CD4-positive, alpha-beta memory T cell (primary cell): ENCODE measurements at regions not wholly inside any gene's neighbourhood (a gene's known extent, or its start where the extent isn't known, plus 50 kb on each side); places are given as distances from the start of the nearest gene placed in this dataset.
A peak's percentile ranks its signal among the peaks of the same experiment; 100 is the strongest.

ENCODE experiments used
- CTCF ChIA-PET: fragments of 350-600 bp; sonication (Branson Sonifier 250); formaldehyde crosslinking; loops from one replicate; lab custom pipeline; 2021; ENCODE audit warnings: inconsistent platforms; ENCODE audit not compliant: partially characterized antibody; lab: Charles Lee
- POLR2A ChIA-PET: fragments of 350-600 bp; sonication (Branson Sonifier 250); formaldehyde crosslinking; loops from one replicate; lab custom pipeline; 2021; ENCODE audit not compliant: partially characterized antibody; lab: Charles Lee
- DNase-seq, 5 donors: peaks; one replicate each; pipeline versions ENCODE4 v3.0.0 to v3.0.0-alpha.2; 2020 to 2022; ENCODE audit warnings: mixed read lengths in 1 of 5
- H3K27ac ChIP-seq: one replicate; pipeline ENCODE4 v1.7.0; 2013; ENCODE audit warnings: low read depth, low read length
- H3K27me3 ChIP-seq: 2 replicates; pipeline ENCODE4 v1.7.0; 2013; ENCODE audit warnings: mild to moderate bottlenecking, low read length, moderate library complexity; ENCODE audit not compliant: insufficient read depth
- H3K36me3 ChIP-seq: 2 replicates; pipeline ENCODE4 v1.7.0; 2013; ENCODE audit warnings: mild to moderate bottlenecking, low read length, moderate library complexity; ENCODE audit not compliant: insufficient read depth
- H3K4me1 ChIP-seq: 2 replicates; pipeline ENCODE4 v1.7.0; 2013; ENCODE audit warnings: mild to moderate bottlenecking, low read length, moderate library complexity; ENCODE audit not compliant: insufficient read depth
- H3K4me3 ChIP-seq, 2 donors: one replicate each; pipeline ENCODE4 v1.7.0; 2013; ENCODE audit warnings: low read length in 2 of 2, mild to moderate bottlenecking in 1 of 2
- H3K9me3 ChIP-seq, 2 donors: one replicate each; pipeline ENCODE4 v1.7.0; 2013; ENCODE audit warnings: low read length in 2 of 2, control low read depth in 1 of 2; ENCODE audit not compliant: control insufficient read depth in 1 of 2
- H3K27ac Mint-ChIP-seq, 7 donors: one replicate each; pipeline ENCODE4 v1.8.0; 2020 to 2021; ENCODE audit warnings: mixed read lengths in 7 of 7, mild to moderate bottlenecking in 6 of 7, inconsistent platforms in 3 of 7, moderate library complexity in 3 of 7
- H3K27me3 Mint-ChIP-seq, 2 donors: one replicate each; pipeline ENCODE4 v1.8.0; 2020 to 2021; ENCODE audit warnings: mixed read lengths in 2 of 2
- H3K36me3 Mint-ChIP-seq, 2 donors: one replicate each; pipeline ENCODE4 v1.8.0; 2020 to 2021; ENCODE audit warnings: mixed read lengths in 2 of 2, inconsistent platforms in 1 of 2, mild to moderate bottlenecking in 1 of 2
- H3K4me1 Mint-ChIP-seq, 4 donors: one replicate each; pipeline ENCODE4 v1.8.0; 2020 to 2021; ENCODE audit warnings: mixed read lengths in 4 of 4, mild to moderate bottlenecking in 1 of 4
- H3K4me3 Mint-ChIP-seq, 8 donors: one replicate each; pipeline ENCODE4 v1.8.0; 2020 to 2021; ENCODE audit warnings: mixed read lengths in 8 of 8, mild to moderate bottlenecking in 7 of 8, moderate library complexity in 6 of 8, inconsistent platforms in 3 of 8
- H3K9me3 Mint-ChIP-seq, 8 donors: one replicate each; pipeline ENCODE4 v1.8.0; 2020 to 2021; ENCODE audit warnings: mixed read lengths in 8 of 8, mild to moderate bottlenecking in 5 of 8, inconsistent platforms in 3 of 8, moderate library complexity in 1 of 8
- intact Hi-C: fragments of 100-400 bp; cut with micrococcal nuclease; formaldehyde crosslinking; loops from one replicate; pipeline ENCODE4 v1.15.1; 2023

- Histone ChIP-seq H3K27ac (no peak overlapping the region), H3K27me3 (no peaks in the 10 kb centered on the region), H3K4me3 (no peak overlapping the region), H3K9me3 (no peaks in the 10 kb centered on the region), H3K4me1 (peaks cover 8% of the 10 kb centered on the region), H3K36me3 (no peaks in the 10 kb centered on the region)
- POLR2A ChIA-PET = no interaction called here
- Mint-ChIP-seq H3K4me1 (peaks cover 9 to 15% (median 12%) of the 10 kb centered on the region in 4 donors), H3K9me3 (no peaks in the 10 kb centered on the region), H3K27me3 (peaks cover 0 to 3% of the 10 kb centered on the region in 2 donors), H3K27ac (peak overlapping the region in 1 of 7 donors; percentile 42), H3K36me3 (no peaks in the 10 kb centered on the region), H3K4me3 (no peak overlapping the region)
- intact Hi-C loops = no loop called here
- CTCF ChIA-PET = no interaction called here
- DNase-seq = no peak
Measured at GRCh38 chr10:43978936-43979335, 330.3 kb upstream of the ZNF32 start.

GRCh38 chr10:43978091-43978490, 329.4 kb upstream of the ZNF32 start:
- Mint-ChIP-seq H3K4me3 (no peak overlapping the region), H3K4me1 (peaks cover 9 to 15% (median 12%) of the 10 kb centered on the region in 4 donors), H3K27me3 (peaks cover 0 to 3% of the 10 kb centered on the region in 2 donors), H3K9me3 (no peaks in the 10 kb centered on the region), H3K27ac (peak overlapping the region in 1 of 7 donors; percentile 5), H3K36me3 (no peaks in the 10 kb centered on the region)
- no peaks in the 10 kb centered on the region for H3K9me3 ChIP-seq
- peaks cover 8% of the 10 kb centered on the region for H3K4me1 ChIP-seq
- no peak overlapping the region for H3K27ac ChIP-seq
- H3K27me3 ChIP-seq = no peaks in the 10 kb centered on the region
- POLR2A ChIA-PET = no interaction called here
- H3K36me3 ChIP-seq = no peaks in the 10 kb centered on the region
- CTCF ChIA-PET = no interaction called here
- intact Hi-C loops = no loop called here
- no peak for DNase-seq
- no peak overlapping the region for H3K4me3 ChIP-seq

GRCh38 chr10:43976292-43976691, 327.6 kb upstream of the ZNF32 start:
- Mint-ChIP-seq H3K4me3 (no peak overlapping the region), H3K27ac (no peak overlapping the region), H3K9me3 (no peaks in the 10 kb centered on the region), H3K27me3 (peaks cover 0 to 5% of the 10 kb centered on the region in 2 donors), H3K4me1 (peaks cover 5 to 13% (median 11%) of the 10 kb centered on the region in 4 donors), H3K36me3 (no peaks in the 10 kb centered on the region)
- no peaks in the 10 kb centered on the region for H3K27me3 ChIP-seq
- no peak for DNase-seq
- no peaks in the 10 kb centered on the region for H3K36me3 ChIP-seq
- H3K4me1 ChIP-seq = peaks cover 8% of the 10 kb centered on the region
- H3K4me3 ChIP-seq = no peak overlapping the region
- H3K27ac ChIP-seq = no peak overlapping the region
- ChIA-PET CTCF (no interaction called here), POLR2A (no interaction called here)
- no peaks in the 10 kb centered on the region for H3K9me3 ChIP-seq
- intact Hi-C loops = no loop called here

GRCh38 chr10:43973801-43974200, 325.1 kb upstream of the ZNF32 start:
- CTCF ChIA-PET = no interaction called here

GRCh38 chr10:43972976-43973647, 324.4 kb upstream of the ZNF32 start:
- Mint-ChIP-seq H3K27me3 (peaks cover 0 to 3% of the 10 kb centered on the region in 2 donors), H3K4me3 (no peak overlapping the region), H3K9me3 (no peaks in the 10 kb centered on the region), H3K27ac (no peak overlapping the region), H3K36me3 (no peaks in the 10 kb centered on the region), H3K4me1 (peaks cover 0 to 2% (median 0%) of the 10 kb centered on the region in 4 donors)
- no peaks in the 10 kb centered on the region for H3K9me3 ChIP-seq
- DNase-seq = no peak
- ChIA-PET POLR2A (no interaction called here), CTCF (interaction anchor here (0.7 kb wide), 1 partner anchor 29 kb away, joined by 3 read pairs; no protein-coding TSS in a partner anchor)
- H3K4me3 ChIP-seq = no peak overlapping the region
- no peak overlapping the region for H3K27ac ChIP-seq
- H3K4me1 ChIP-seq = no peaks in the 10 kb centered on the region
- no peaks in the 10 kb centered on the region for H3K27me3 ChIP-seq
- no peaks in the 10 kb centered on the region for H3K36me3 ChIP-seq
- intact Hi-C loops = no loop called here

More at GRCh38 chr10:43973801-43974200, 325.1 kb upstream of the ZNF32 start:
- Mint-ChIP-seq H3K27me3 (peaks cover 0 to 3% of the 10 kb centered on the region in 2 donors), H3K27ac (no peak overlapping the region), H3K36me3 (no peaks in the 10 kb centered on the region), H3K9me3 (no peaks in the 10 kb centered on the region), H3K4me1 (peaks cover 0 to 4% (median 0%) of the 10 kb centered on the region in 4 donors), H3K4me3 (no peak overlapping the region)
- intact Hi-C loops = no loop called here
- DNase-seq = no peak
- Histone ChIP-seq H3K4me1 (no peaks in the 10 kb centered on the region), H3K4me3 (no peak overlapping the region), H3K9me3 (no peaks in the 10 kb centered on the region), H3K27me3 (no peaks in the 10 kb centered on the region), H3K27ac (no peak overlapping the region), H3K36me3 (no peaks in the 10 kb centered on the region)
- POLR2A ChIA-PET = no interaction called here

- Histone ChIP-seq H3K27ac (no peak overlapping the region), H3K27me3 (no peaks in the 10 kb centered on the region), H3K4me1 (no peaks in the 10 kb centered on the region), H3K9me3 (no peaks in the 10 kb centered on the region), H3K36me3 (no peaks in the 10 kb centered on the region), H3K4me3 (no peak overlapping the region)
- POLR2A ChIA-PET = no interaction called here
- intact Hi-C loops = no loop called here
- H3K27me3 Mint-ChIP-seq = peaks cover 0 to 3% of the 10 kb centered on the region in 2 donors
- no peak overlapping the region for H3K4me3 Mint-ChIP-seq
- no peaks in the 10 kb centered on the region for H3K9me3 Mint-ChIP-seq
- no peak for DNase-seq
- H3K27ac Mint-ChIP-seq = no peak overlapping the region
- CTCF ChIA-PET = no interaction called here
- H3K36me3 Mint-ChIP-seq = no peaks in the 10 kb centered on the region
- H3K4me1 Mint-ChIP-seq = no peaks in the 10 kb centered on the region
Measured at GRCh38 chr10:43971981-43972380, 323.3 kb upstream of the ZNF32 start.

GRCh38 chr10:43971306-43971705, 322.6 kb upstream of the ZNF32 start:
- Mint-ChIP-seq H3K27me3 (peaks cover 0 to 4% of the 10 kb centered on the region in 2 donors), H3K27ac (no peak overlapping the region), H3K36me3 (no peaks in the 10 kb centered on the region), H3K9me3 (no peaks in the 10 kb centered on the region), H3K4me3 (no peak overlapping the region), H3K4me1 (no peaks in the 10 kb centered on the region)
- no peaks in the 10 kb centered on the region for H3K4me1 ChIP-seq
- ChIA-PET POLR2A (no interaction called here), CTCF (no interaction called here)
- H3K27me3 ChIP-seq = no peaks in the 10 kb centered on the region
- H3K4me3 ChIP-seq = no peak overlapping the region
- H3K9me3 ChIP-seq = no peaks in the 10 kb centered on the region
- no peak overlapping the region for H3K27ac ChIP-seq
- DNase-seq = no peak
- intact Hi-C loops = no loop called here
- H3K36me3 ChIP-seq = no peaks in the 10 kb centered on the region
